HepG2 (cell line): ENCODE measurements at regions not wholly inside any gene's neighbourhood (a gene's known extent, or its start where the extent isn't known, plus 50 kb on each side); places are given as distances from the start of the nearest gene placed in this dataset.

ENCODE experiments used
- ATAC-seq: fragments of 200-7000 bp; cut with Tn5 transposase; 3 replicates; pipeline ENCODE4 v1.9.1; 2020; ENCODE audit warnings: mild to moderate bottlenecking, moderate library complexity
- BruUV-seq: library from RNA; stranded (reverse); fragments of 400-500 nt; replicated peaks from 2 replicates; lab custom pipeline; 2021; lab: Mats Ljungman, UMichigan
- CTCF ChIA-PET: fragments of 300-600 bp; formaldehyde crosslinking; extraction: SDS; loops from one replicate; lab custom pipeline; 2021; ENCODE audit warnings: low total read pairs, inconsistent platforms, low intra/inter-chr PET ratio; lab: Yijun Ruan, JAX
- POLR2A ChIA-PET: fragments of 350-600 bp; sonication (Branson Sonifier 250); formaldehyde crosslinking; loops from one replicate; lab custom pipeline; 2020; ENCODE audit warnings: antibody characterized with exemption, inconsistent platforms; lab: Yijun Ruan, JAX
- DNase-seq: peaks from one replicate; pipeline ENCODE4 v3.0.0-alpha.2; 2015; ENCODE audit warnings: low spot score
- FAIRE-seq: peaks from 3 replicates; lab custom pipeline; 2011; peaks lifted over from hg19 to GRCh38; lab: Jason Lieb, UNC
- H2AFZ ChIP-seq: one replicate; pipeline ENCODE4 v1.6.1; 2011; ENCODE audit warnings: low read length, inconsistent platforms
- H3K27ac ChIP-seq: fragments of 300-600 bp; 3 replicates; pipeline ENCODE4 v1.8.0; 2011; ENCODE audit warnings: mixed run types, mild to moderate bottlenecking, mixed read lengths, low read length, inconsistent platforms; ENCODE audit not compliant: insufficient read depth; ENCODE audit errors: extremely low read length
- H3K27me3 ChIP-seq, 2 experiments: fragments of 200-600 bp in 1 of 2; 2 replicates in 1 of 2; 3 replicates in 1 of 2; pipeline versions ENCODE4 v1.6.0 to v1.8.0; 2011; ENCODE audit warnings: low read length in 2 of 2, mild to moderate bottlenecking in 2 of 2, moderate library complexity in 2 of 2, inconsistent platforms in 1 of 2; ENCODE audit not compliant: insufficient read depth in 2 of 2, control insufficient read depth in 1 of 2
- H3K36me3 ChIP-seq, 2 experiments: fragments of 200-600 bp in 1 of 2; replicated peaks in 1 of 2; 2 replicates in 1 of 2; 3 replicates in 1 of 2; pipeline versions ENCODE4 v1.5.1 to v1.8.0; 2011; ENCODE audit warnings: low read length in 2 of 2, inconsistent platforms in 1 of 2; ENCODE audit not compliant: insufficient read depth in 2 of 2, control insufficient read depth in 1 of 2
- H3K4me1 ChIP-seq: 2 replicates; pipeline ENCODE4 v1.5.1; 2012; ENCODE audit warnings: low read length, inconsistent platforms; ENCODE audit not compliant: insufficient read depth
- H3K4me2 ChIP-seq: 2 replicates; pipeline ENCODE4 v1.6.0; 2011; ENCODE audit warnings: low read depth, low read length, inconsistent platforms
- H3K4me3 ChIP-seq, 3 experiments: fragments of 200-600 bp in 1 of 3; sonication (generic), shearing (Covaris generic) in 1 of 3; replicated peaks in 1 of 3; 2 replicates each; pipeline ENCODE4 v1.5.1; 2011 to 2016; ENCODE audit warnings: low read length in 3 of 3, inconsistent platforms in 2 of 3, low read depth in 2 of 3, mild to moderate bottlenecking in 2 of 3, control low read depth in 1 of 3, mixed read lengths in 1 of 3; ENCODE audit not compliant: insufficient read depth in 1 of 3
- H3K79me2 ChIP-seq: one replicate; pipeline ENCODE4 v1.6.1; 2011; ENCODE audit warnings: low read length, inconsistent platforms; ENCODE audit not compliant: insufficient read depth
- H3K9ac ChIP-seq: 2 replicates; pipeline ENCODE4 v1.6.0; 2011; ENCODE audit warnings: mild to moderate bottlenecking, low read depth, low read length, inconsistent platforms; ENCODE audit not compliant: insufficient read depth
- H3K9me3 ChIP-seq: 2 replicates; pipeline ENCODE4 v1.5.1; 2012; ENCODE audit warnings: mild to moderate bottlenecking, low read length
- H4K20me1 ChIP-seq: 2 replicates; pipeline ENCODE4 v1.6.0; 2011; ENCODE audit warnings: inconsistent platforms, mild to moderate bottlenecking, low read length, moderate library complexity; ENCODE audit not compliant: insufficient read depth
- FOXJ3 ChIP-seq: sonication (generic); formaldehyde crosslinking; IDR thresholded peaks from 2 replicates; pipeline ENCODE4 v1.4.0; 2020; ENCODE audit warnings: missing genetic modification reagents, mild to moderate bottlenecking, borderline replicate concordance
- HDAC2 ChIP-seq: sonication (generic); formaldehyde crosslinking; IDR thresholded peaks from 2 replicates; pipeline ENCODE4 v1.4.0; 2020; ENCODE audit warnings: missing genetic modification reagents
- RORA ChIP-seq: sonication (generic); formaldehyde crosslinking; IDR thresholded peaks from 2 replicates; pipeline ENCODE4 v1.5.0; 2020; ENCODE audit warnings: mild to moderate bottlenecking, missing genetic modification reagents, moderate library complexity
- SMAD1 ChIP-seq: sonication (generic); formaldehyde crosslinking; IDR thresholded peaks from 2 replicates; pipeline ENCODE4 v1.4.0; 2020; ENCODE audit warnings: missing genetic modification reagents, low read depth, mild to moderate bottlenecking, borderline replicate concordance
- TIGD3 ChIP-seq: sonication (generic); formaldehyde crosslinking; IDR thresholded peaks from 2 replicates; pipeline ENCODE4 v1.5.1; 2020; ENCODE audit warnings: mild to moderate bottlenecking, missing genetic modification reagents, borderline replicate concordance
- TSC22D2 ChIP-seq: sonication (generic); formaldehyde crosslinking; IDR thresholded peaks from 2 replicates; pipeline ENCODE4 v1.5.1; 2020; ENCODE audit warnings: missing genetic modification reagents, mild to moderate bottlenecking, borderline replicate concordance
- YEATS4 ChIP-seq: sonication (generic); formaldehyde crosslinking; IDR thresholded peaks from 2 replicates; pipeline ENCODE4 v1.4.0; 2020; ENCODE audit warnings: missing genetic modification reagents, borderline replicate concordance
- ZNF446 ChIP-seq: sonication (generic); formaldehyde crosslinking; IDR thresholded peaks from 2 replicates; pipeline ENCODE4 v1.5.0; 2020; ENCODE audit warnings: mild to moderate bottlenecking, missing genetic modification reagents
- ZNF770 ChIP-seq: sonication (generic); formaldehyde crosslinking; IDR thresholded peaks from 2 replicates; pipeline ENCODE4 v1.5.0; 2020; ENCODE audit warnings: mild to moderate bottlenecking, missing genetic modification reagents
- ZUFSP ChIP-seq: sonication (generic); formaldehyde crosslinking; IDR thresholded peaks from 2 replicates; pipeline ENCODE4 v1.9.0; 2021; ENCODE audit warnings: missing genetic modification reagents, mild to moderate bottlenecking, borderline replicate concordance
- WGBS: methylation state at CpG from one replicate; pipeline ENCODE4 v1.1.6; 2017; ENCODE audit warnings: low lambda C conversion rate; 5-methylcytosine and 5-hydroxymethylcytosine counted together
- in situ Hi-C: cut with HindIII; loops from 2 replicates; pipeline ENCODE4 v1.10.0; 2017; ENCODE audit warnings: low pct_unique_long_range_greater_than_20kb; ENCODE audit not compliant: extremely low pct_ligation_motif_present
- intact Hi-C: fragments of 100-400 bp; cut with micrococcal nuclease; formaldehyde crosslinking; loops from one replicate; pipeline ENCODE4 v1.10.0; 2022; ENCODE audit not compliant: unreplicated experiment
- TF ChIP-seq, protein P1 (sequence below): sonication (generic); formaldehyde crosslinking; IDR thresholded peaks from 2 replicates; pipeline ENCODE4 v1.5.1; 2020; ENCODE audit warnings: mild to moderate bottlenecking, missing genetic modification reagents, moderate library complexity

GRCh38 chr12:126719912-126720705 is 1546.9 kb upstream of the TMEM132C start:
- H3K4me2 ChIP-seq, result no peak overlapping the region
- no peaks in the 10 kb centered on the region for H3K27me3 ChIP-seq
- WGBS, result 12% methylated on average over 5 of the region's 5 CpGs
- H3K4me3 ChIP-seq, result no peak overlapping the region
- BruUV-seq, result no TSS peak
- FAIRE-seq, result no peak
- no peaks in the 10 kb centered on the region for H3K36me3 ChIP-seq
- in situ Hi-C loops, result no loop called here
- no peak overlapping the region for H2AFZ ChIP-seq
- H3K9me3 ChIP-seq, result peaks cover 81% of the 10 kb centered on the region
- no peaks in the 10 kb centered on the region for H4K20me1 ChIP-seq
- POLR2A ChIA-PET, result no interaction called here
- no peaks in the 10 kb centered on the region for H3K79me2 ChIP-seq
- no peak for ATAC-seq
- TF ChIP-seq SMAD1, result no peak
- TF ChIP-seq, protein P1, sequence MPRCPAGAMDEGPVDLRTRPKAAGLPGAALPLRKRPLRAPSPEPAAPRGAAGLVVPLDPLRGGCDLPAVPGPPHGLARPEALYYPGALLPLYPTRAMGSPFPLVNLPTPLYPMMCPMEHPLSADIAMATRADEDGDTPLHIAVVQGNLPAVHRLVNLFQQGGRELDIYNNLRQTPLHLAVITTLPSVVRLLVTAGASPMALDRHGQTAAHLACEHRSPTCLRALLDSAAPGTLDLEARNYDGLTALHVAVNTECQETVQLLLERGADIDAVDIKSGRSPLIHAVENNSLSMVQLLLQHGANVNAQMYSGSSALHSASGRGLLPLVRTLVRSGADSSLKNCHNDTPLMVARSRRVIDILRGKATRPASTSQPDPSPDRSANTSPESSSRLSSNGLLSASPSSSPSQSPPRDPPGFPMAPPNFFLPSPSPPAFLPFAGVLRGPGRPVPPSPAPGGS (CRISPR knock-in tag), result no peak
- no peak for TF ChIP-seq ZNF446 (CRISPR knock-in tag)
- no peak for TF ChIP-seq HDAC2 (CRISPR knock-in tag)
- TF ChIP-seq RORA (CRISPR knock-in tag), result no peak
- no peak for TF ChIP-seq ZNF770 (CRISPR knock-in tag)
- no peak for TF ChIP-seq YEATS4 (CRISPR knock-in tag)
- no peak for TF ChIP-seq TSC22D2 (CRISPR knock-in tag)
- TF ChIP-seq FOXJ3 (CRISPR knock-in tag), result no peak
- TF ChIP-seq TIGD3 (CRISPR knock-in tag), result no peak
- no peak for TF ChIP-seq ZUFSP (CRISPR knock-in tag)
- TF ChIP-seq, all 625 proteins: peak for 0
- no peak for DNase-seq
- CTCF ChIA-PET, result no interaction called here
- intact Hi-C loops, result no loop called here
- H3K9ac ChIP-seq, result no peak overlapping the region
- no peak overlapping the region for H3K27ac ChIP-seq
- H3K4me1 ChIP-seq, result no peaks in the 10 kb centered on the region
